ENCODE measurements at regions not wholly inside any gene's neighbourhood (a gene's known extent, or its start where the extent isn't known, plus 50 kb on each side); places are given as distances from the start of the nearest gene placed in this dataset.
"Not testable (repeated sequence)": the region's sequence is repeated elsewhere in the genome, so short reads cannot be mapped to it uniquely, and the experiment has no call there.

DNA sequence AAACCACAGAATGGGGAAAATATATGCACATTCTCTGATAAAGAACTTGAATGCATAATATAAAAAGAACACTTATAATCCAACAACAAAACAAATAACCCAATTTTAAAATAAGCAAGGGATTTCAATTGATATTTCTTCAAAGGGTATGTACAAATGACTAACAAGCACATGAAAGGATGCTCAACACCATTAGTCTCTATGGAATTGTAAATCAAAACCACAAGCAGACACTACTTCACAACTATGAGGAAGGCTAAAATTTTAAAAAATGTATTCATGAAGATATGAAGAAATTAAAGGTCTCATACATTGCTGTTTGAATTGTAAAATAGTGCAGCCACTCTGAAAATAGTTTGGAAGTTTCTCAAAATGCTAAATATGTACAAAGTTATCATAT, 78.9 kb upstream of the GAS1 start:
- CTCF ChIA-PET, result no interaction called here
- Histone ChIP-seq H3K4me1 (ENCODE audit: control insufficient read depth in 1 of 2, extremely low read depth in 1 of 2, insufficient read depth in 2 of 2, low read length in 2 of 2) (no peaks in the 10 kb centered on the region), H3K4me3 (ENCODE audit: control insufficient read depth in 1 of 2, extremely low read depth in 1 of 2, low read length in 1 of 2) (no peak overlapping the region), H3K27ac (ENCODE audit: low read length) (no peak overlapping the region), H3K36me3 (ENCODE audit: control insufficient read depth in 2 of 2, extremely low read depth in 1 of 2, insufficient read depth in 1 of 2, low read length in 1 of 2) (no peaks in the 10 kb centered on the region), H3K9me3 (no peaks in the 10 kb centered on the region), H3K27me3 (replicated peaks in 1 of 2; ENCODE audit: control insufficient read depth in 2 of 2, extremely low read depth in 1 of 2, insufficient read depth in 2 of 2, low read length in 1 of 2) (no peaks in the 10 kb centered on the region)
- Mint-ChIP-seq H3K27ac (no peak overlapping the region), H3K4me1 (no peaks in the 10 kb centered on the region), H3K36me3 (no peaks in the 10 kb centered on the region), H3K9me3 (peaks cover 0 to 4% (median 0%) of the 10 kb centered on the region in 3 donors), H3K27me3 (peaks cover 7 to 17% of the 10 kb centered on the region in 2 donors), H3K4me3 (no peak overlapping the region)
- POLR2A ChIA-PET, result no interaction called here
- no peak for DNase-seq
- no peak for ATAC-seq (replicated peaks in 1 of 4)

- ATAC-seq (replicated peaks in 1 of 4); H3K4me1 Mint-ChIP-seq; H3K4me3 Mint-ChIP-seq; POLR2A ChIA-PET; H3K27ac ChIP-seq (ENCODE audit: low read length); H3K4me1 ChIP-seq (ENCODE audit: control insufficient read depth in 1 of 2, extremely low read depth in 1 of 2, insufficient read depth in 2 of 2, low read length in 2 of 2); H3K9me3 ChIP-seq; DNase-seq; H3K27me3 ChIP-seq (replicated peaks in 1 of 2; ENCODE audit: control insufficient read depth in 2 of 2, extremely low read depth in 1 of 2, insufficient read depth in 2 of 2, low read length in 1 of 2); H3K36me3 ChIP-seq (ENCODE audit: control insufficient read depth in 2 of 2, extremely low read depth in 1 of 2, insufficient read depth in 1 of 2, low read length in 1 of 2); H3K36me3 Mint-ChIP-seq; H3K27ac Mint-ChIP-seq; H3K4me3 ChIP-seq (ENCODE audit: control insufficient read depth in 1 of 2, extremely low read depth in 1 of 2, low read length in 1 of 2); H3K9me3 Mint-ChIP-seq; CTCF ChIA-PET: not testable (repeated sequence)
- peaks cover 3 to 14% of the 10 kb centered on the region in 2 donors for H3K27me3 Mint-ChIP-seq
- no CpG with 5 or more reads among the region's 4 CpGs for whole genome bisulfite sequencing (ENCODE audit: insufficient coverage)
Measured at GRCh38 chr9:87028836-87029235, 81.5 kb upstream of the GAS1 start.

- no peak for DNase-seq
- no peaks in the 10 kb centered on the region for H3K9me3 ChIP-seq
- H3K9me3 Mint-ChIP-seq, result peaks cover 0 to 4% (median 0%) of the 10 kb centered on the region in 3 donors
- H3K36me3 ChIP-seq (ENCODE audit: control insufficient read depth in 2 of 2, extremely low read depth in 1 of 2, insufficient read depth in 1 of 2, low read length in 1 of 2), result no peaks in the 10 kb centered on the region
- no CpG with 5 or more reads among the region's 1 CpG for WGBS (ENCODE audit: insufficient coverage)
- peaks cover 7 to 19% of the 10 kb centered on the region in 2 donors for H3K27me3 Mint-ChIP-seq
- POLR2A ChIA-PET, result no interaction called here
- no peak overlapping the region for H3K4me3 ChIP-seq (ENCODE audit: control insufficient read depth in 1 of 2, extremely low read depth in 1 of 2, low read length in 1 of 2)
- no peak overlapping the region for H3K4me3 Mint-ChIP-seq
- CTCF ChIA-PET, result no interaction called here
- no peak overlapping the region for H3K27ac Mint-ChIP-seq
- no peaks in the 10 kb centered on the region for H3K4me1 Mint-ChIP-seq
- peaks cover 0 to 3% of the 10 kb centered on the region in 2 experiments for H3K27me3 ChIP-seq (replicated peaks in 1 of 2; ENCODE audit: control insufficient read depth in 2 of 2, extremely low read depth in 1 of 2, insufficient read depth in 2 of 2, low read length in 1 of 2)
- no peak for ATAC-seq (replicated peaks in 1 of 4)
- no peak overlapping the region for H3K27ac ChIP-seq (ENCODE audit: low read length)
- H3K4me1 ChIP-seq (ENCODE audit: control insufficient read depth in 1 of 2, extremely low read depth in 1 of 2, insufficient read depth in 2 of 2, low read length in 2 of 2), result no peaks in the 10 kb centered on the region
- H3K36me3 Mint-ChIP-seq, result no peaks in the 10 kb centered on the region
Measured at GRCh38 chr9:87029905-87030304, 82.6 kb upstream of the GAS1 start.

DNA sequence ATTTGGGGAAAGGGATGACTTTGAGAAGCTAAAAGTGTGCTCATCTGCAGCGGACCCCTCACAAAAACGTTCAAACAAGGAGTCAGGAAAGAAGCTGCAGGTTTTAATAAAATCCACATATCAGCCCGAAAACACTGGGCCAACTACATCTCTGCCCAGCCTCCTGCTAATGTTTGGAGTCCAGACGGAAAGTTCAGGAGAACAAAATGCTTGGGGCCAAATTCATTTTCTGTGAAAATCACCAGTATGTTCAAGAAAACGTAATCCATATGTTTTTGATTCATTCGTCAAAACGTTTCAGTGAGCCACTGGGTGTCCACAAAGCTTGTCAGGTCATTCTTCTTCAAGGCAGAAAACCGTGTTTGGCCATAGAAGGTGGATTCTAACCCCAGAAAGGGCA, 87.5 kb upstream of the GAS1 start:
- Histone ChIP-seq H3K4me1 (ENCODE audit: control insufficient read depth in 1 of 2, extremely low read depth in 1 of 2, insufficient read depth in 2 of 2, low read length in 2 of 2) (no peaks in the 10 kb centered on the region), H3K9me3 (no peaks in the 10 kb centered on the region), H3K27ac (ENCODE audit: low read length) (no peak overlapping the region), H3K36me3 (ENCODE audit: control insufficient read depth in 2 of 2, extremely low read depth in 1 of 2, insufficient read depth in 1 of 2, low read length in 1 of 2) (no peaks in the 10 kb centered on the region), H3K4me3 (ENCODE audit: control insufficient read depth in 1 of 2, extremely low read depth in 1 of 2, low read length in 1 of 2) (no peak overlapping the region), H3K27me3 (replicated peaks in 1 of 2; ENCODE audit: control insufficient read depth in 2 of 2, extremely low read depth in 1 of 2, insufficient read depth in 2 of 2, low read length in 1 of 2) (peaks cover 0 to 3% of the 10 kb centered on the region in 2 experiments)
- Mint-ChIP-seq H3K4me3 (no peak overlapping the region), H3K9me3 (no peaks in the 10 kb centered on the region), H3K27ac (no peak overlapping the region), H3K27me3 (peaks cover 7 to 14% of the 10 kb centered on the region in 2 donors), H3K4me1 (no peaks in the 10 kb centered on the region), H3K36me3 (no peaks in the 10 kb centered on the region)
- CTCF ChIA-PET, result no interaction called here
- POLR2A ChIA-PET, result no interaction called here
- ATAC-seq (replicated peaks in 1 of 4) (no peak), DNase-seq (no peak)
- 77% methylated on average over 7 of the region's 8 CpGs for WGBS (ENCODE audit: insufficient coverage)

GRCh38 chr9:87035879-87036278, 88.6 kb upstream of the GAS1 start:
- ChIA-PET POLR2A (no interaction called here), CTCF (no interaction called here)
- DNase-seq (no peak), ATAC-seq (replicated peaks in 1 of 4) (no peak)
- no peaks in the 10 kb centered on the region for H3K36me3 ChIP-seq (ENCODE audit: control insufficient read depth in 2 of 2, extremely low read depth in 1 of 2, insufficient read depth in 1 of 2, low read length in 1 of 2)
- peaks cover 7 to 15% of the 10 kb centered on the region in 2 donors for H3K27me3 Mint-ChIP-seq
- H3K27ac Mint-ChIP-seq, result no peak overlapping the region
- no peak overlapping the region for H3K4me3 Mint-ChIP-seq
- no peak overlapping the region for H3K4me3 ChIP-seq (ENCODE audit: control insufficient read depth in 1 of 2, extremely low read depth in 1 of 2, low read length in 1 of 2)
- H3K9me3 Mint-ChIP-seq, result no peaks in the 10 kb centered on the region
- H3K4me1 ChIP-seq (ENCODE audit: control insufficient read depth in 1 of 2, extremely low read depth in 1 of 2, insufficient read depth in 2 of 2, low read length in 2 of 2), result no peaks in the 10 kb centered on the region
- no peaks in the 10 kb centered on the region for H3K36me3 Mint-ChIP-seq
- no peak overlapping the region for H3K27ac ChIP-seq (ENCODE audit: low read length)
- no peaks in the 10 kb centered on the region for H3K9me3 ChIP-seq
- WGBS (ENCODE audit: insufficient coverage), result no CpG with 5 or more reads among the region's 5 CpGs
- H3K27me3 ChIP-seq (replicated peaks in 1 of 2; ENCODE audit: control insufficient read depth in 2 of 2, extremely low read depth in 1 of 2, insufficient read depth in 2 of 2, low read length in 1 of 2), result peaks cover 0 to 3% of the 10 kb centered on the region in 2 experiments
- H3K4me1 Mint-ChIP-seq, result no peaks in the 10 kb centered on the region

- H3K9me3 Mint-ChIP-seq, result peaks cover 0 to 4% (median 0%) of the 10 kb centered on the region in 3 donors
- Histone ChIP-seq H3K27ac (ENCODE audit: low read length) (no peak overlapping the region), H3K36me3 (ENCODE audit: control insufficient read depth in 2 of 2, extremely low read depth in 1 of 2, insufficient read depth in 1 of 2, low read length in 1 of 2) (no peaks in the 10 kb centered on the region), H3K27me3 (replicated peaks in 1 of 2; ENCODE audit: control insufficient read depth in 2 of 2, extremely low read depth in 1 of 2, insufficient read depth in 2 of 2, low read length in 1 of 2) (peaks cover 0 to 3% of the 10 kb centered on the region in 2 experiments), H3K9me3 (no peaks in the 10 kb centered on the region), H3K4me1 (ENCODE audit: control insufficient read depth in 1 of 2, extremely low read depth in 1 of 2, insufficient read depth in 2 of 2, low read length in 2 of 2) (no peaks in the 10 kb centered on the region), H3K4me3 (ENCODE audit: control insufficient read depth in 1 of 2, extremely low read depth in 1 of 2, low read length in 1 of 2) (no peak overlapping the region)
- ATAC-seq (replicated peaks in 1 of 4) (no peak), DNase-seq (no peak)
- no peaks in the 10 kb centered on the region for H3K4me1 Mint-ChIP-seq
- no peaks in the 10 kb centered on the region for H3K36me3 Mint-ChIP-seq
- no peak overlapping the region for H3K27ac Mint-ChIP-seq
- WGBS (ENCODE audit: insufficient coverage), result no CpG with 5 or more reads among the region's 2 CpGs
- CTCF ChIA-PET, result interaction anchor here in 1 of 2 donors (0.6 kb wide), 1 partner anchor 156 kb away, joined by 3 read pairs; no protein-coding TSS in a partner anchor
- no peak overlapping the region for H3K4me3 Mint-ChIP-seq
- peaks cover 8 to 20% of the 10 kb centered on the region in 2 donors for H3K27me3 Mint-ChIP-seq
- POLR2A ChIA-PET, result no interaction called here
Measured at GRCh38 chr9:87036506-87036905, 89.2 kb upstream of the GAS1 start.

DNA sequence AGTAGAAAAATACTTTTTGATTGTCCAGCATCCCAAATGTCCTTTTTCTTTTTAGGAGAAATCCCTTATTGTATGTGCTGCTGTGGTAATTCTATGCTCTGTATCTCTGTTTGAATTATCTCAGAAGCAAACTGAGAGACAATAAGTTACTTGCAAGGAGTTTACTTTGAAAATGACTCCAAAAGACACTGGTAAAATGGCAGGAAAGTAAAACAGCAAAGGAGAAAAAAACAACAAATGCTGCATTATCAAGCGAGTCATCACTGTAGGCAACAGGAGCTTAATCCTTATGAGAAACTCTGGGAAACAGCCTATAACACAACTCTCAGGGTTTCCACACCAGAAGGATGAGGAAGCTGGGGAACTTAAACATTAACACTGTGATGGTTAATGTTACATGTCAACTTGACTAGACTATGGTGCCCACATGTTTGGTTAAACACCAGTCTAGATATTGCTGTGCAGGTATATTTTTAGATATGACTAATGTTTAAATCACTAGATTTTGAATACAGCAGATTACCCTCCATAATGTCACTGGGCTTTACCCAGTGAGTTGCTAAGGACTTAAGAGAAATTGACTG, 92.6 kb upstream of the GAS1 start:
- Histone ChIP-seq H3K27me3 (replicated peaks in 1 of 2; ENCODE audit: control insufficient read depth in 2 of 2, extremely low read depth in 1 of 2, insufficient read depth in 2 of 2, low read length in 1 of 2) (no peaks in the 10 kb centered on the region), H3K36me3 (ENCODE audit: control insufficient read depth in 2 of 2, extremely low read depth in 1 of 2, insufficient read depth in 1 of 2, low read length in 1 of 2) (no peaks in the 10 kb centered on the region), H3K4me1 (ENCODE audit: control insufficient read depth in 1 of 2, extremely low read depth in 1 of 2, insufficient read depth in 2 of 2, low read length in 2 of 2) (no peaks in the 10 kb centered on the region), H3K4me3 (ENCODE audit: control insufficient read depth in 1 of 2, extremely low read depth in 1 of 2, low read length in 1 of 2) (no peak overlapping the region), H3K27ac (ENCODE audit: low read length) (no peak overlapping the region), H3K9me3 (no peaks in the 10 kb centered on the region)
- Mint-ChIP-seq H3K9me3 (peaks cover 0 to 7% (median 0%) of the 10 kb centered on the region in 3 donors), H3K27ac (no peak overlapping the region), H3K4me1 (no peaks in the 10 kb centered on the region), H3K4me3 (no peak overlapping the region), H3K36me3 (no peaks in the 10 kb centered on the region), H3K27me3 (peaks cover 3 to 12% of the 10 kb centered on the region in 2 donors)
- DNase-seq, result no peak
- ATAC-seq (replicated peaks in 1 of 4), result no peak
- ChIA-PET CTCF (no interaction called here), POLR2A (interaction anchor here in 1 of 2 donors (0.6 kb wide), 1 partner anchor 136 kb away, joined by 3 read pairs; no protein-coding TSS in a partner anchor)
- WGBS (ENCODE audit: insufficient coverage), result 80% methylated on average over 1 of the region's 1 CpG

Measured in T-cell (primary cell).